HG02885 (cell line): ENCODE measurements at regions not wholly inside any gene's neighbourhood (a gene's known extent, or its start where the extent isn't known, plus 50 kb on each side); places are given as distances from the start of the nearest gene placed in this dataset.
"Not testable (repeated sequence)": the region's sequence is repeated elsewhere in the genome, so short reads cannot be mapped to it uniquely, and the experiment has no call there.

Experiments
- ATAC-seq: cut with Tn5 transposase; IDR thresholded peaks from one replicate; pipeline ENCODE4 v1.9.1; 2021; ENCODE audit warnings: mild to moderate bottlenecking; ENCODE audit not compliant: unreplicated experiment, poor library complexity

DNA sequence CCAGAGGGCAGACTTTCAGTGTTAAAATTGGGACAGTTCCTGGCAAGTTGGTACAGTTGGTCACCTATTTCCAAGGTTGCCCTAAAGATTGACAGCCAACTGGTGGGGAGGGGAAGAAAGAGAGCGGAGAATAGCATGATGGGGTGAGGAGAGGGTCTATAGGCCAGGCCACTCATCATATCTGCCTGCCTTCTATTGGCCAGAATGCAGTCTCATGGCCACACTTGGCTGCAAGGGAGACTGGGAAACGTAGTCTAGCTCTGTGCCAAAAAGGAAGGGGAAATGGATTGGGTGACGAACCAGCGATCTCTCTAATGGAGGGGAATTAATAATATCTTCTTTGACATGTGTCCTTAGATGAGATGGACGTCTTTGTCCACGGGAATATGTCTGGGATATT lies 197.4 kb upstream of the ATP6AP2 start:
- no peak for ATAC-seq

DNA sequence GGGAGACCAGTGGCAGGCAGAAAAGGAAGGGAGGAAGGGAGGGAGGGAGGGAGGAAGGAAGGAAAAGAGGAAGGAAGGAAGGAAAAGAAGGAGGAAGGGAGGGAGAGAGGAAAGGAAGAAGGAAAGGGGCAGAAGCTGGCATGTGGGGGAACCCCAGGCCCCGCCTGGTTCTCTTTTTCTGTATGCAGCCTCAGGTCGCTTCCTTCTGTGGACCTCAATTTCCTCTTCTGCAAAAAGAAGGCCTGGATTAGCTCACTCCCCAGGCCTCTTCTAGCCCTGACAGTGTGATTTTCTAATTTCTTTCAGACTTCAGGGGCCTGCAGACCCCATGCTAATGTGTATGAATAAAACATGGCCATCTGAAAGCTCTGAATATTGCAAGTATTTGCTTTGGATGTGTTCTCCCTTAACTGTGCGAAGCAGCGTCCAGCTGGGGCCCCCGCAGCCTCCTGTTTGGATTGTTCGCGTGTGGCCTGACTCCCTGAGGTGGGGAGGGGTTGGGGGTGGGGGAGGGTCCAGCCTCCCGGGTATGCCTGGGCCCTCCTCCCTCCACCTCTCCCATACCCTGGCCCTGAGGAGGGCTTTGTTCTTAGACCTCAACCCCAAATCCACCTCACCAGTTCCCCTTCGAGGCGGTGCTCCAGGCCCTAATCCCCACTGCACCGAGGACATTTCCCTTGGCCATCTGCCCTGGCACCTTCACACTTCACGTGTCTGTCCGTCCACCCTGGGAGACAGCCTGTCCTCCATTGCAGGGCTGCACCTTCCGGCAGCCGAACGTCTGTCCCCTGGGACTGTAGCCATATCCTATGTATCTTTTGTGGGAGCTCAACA lies 199.9 kb upstream of the ATP6AP2 start:
- no peak for ATAC-seq

GRCh38 chrX:40377684-40378083 lies 203.1 kb upstream of the ATP6AP2 start:
- ATAC-seq = no peak

- ATAC-seq = no peak
Measured at GRCh38 chrX:40374486-40374885, 206.3 kb upstream of the ATP6AP2 start.

DNA sequence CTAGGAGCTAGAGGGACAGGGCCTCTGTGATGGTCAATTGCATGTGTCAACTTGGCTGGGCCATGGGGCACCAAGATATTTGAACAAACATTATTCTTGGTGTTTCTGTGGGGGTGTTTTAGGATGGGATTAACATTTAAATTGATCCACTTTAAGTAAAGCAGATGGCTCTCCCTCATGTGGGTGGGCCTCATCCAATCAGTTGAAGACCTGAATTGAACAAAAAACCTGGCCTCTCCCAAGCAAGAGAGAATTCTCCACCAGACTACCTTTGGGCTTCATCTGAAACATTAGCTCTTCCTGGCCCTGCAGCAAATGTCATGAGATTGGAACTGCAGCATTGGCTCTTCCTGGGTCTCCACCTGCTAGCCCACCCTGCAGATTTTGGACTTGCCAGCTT lies 207.1 kb upstream of the ATP6AP2 start:
- ATAC-seq = no peak

DNA sequence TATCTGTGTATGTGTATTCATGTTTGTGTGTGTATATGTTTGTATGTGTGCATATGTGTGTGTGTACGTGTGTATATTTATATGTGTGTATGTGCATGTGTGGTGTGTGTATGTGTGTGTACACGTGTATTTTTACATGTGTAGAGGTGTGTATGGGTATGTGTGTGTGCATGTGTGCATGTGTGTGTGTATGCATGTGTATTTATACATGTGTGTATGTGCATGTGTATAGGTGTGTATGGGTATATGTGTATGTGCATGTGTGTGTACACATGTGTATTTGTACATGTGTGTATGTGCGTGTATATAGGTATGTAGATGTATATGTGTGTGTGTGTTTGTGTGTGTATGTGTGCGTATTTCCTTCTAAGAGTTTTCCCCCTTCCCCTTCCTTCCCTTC lies 207.7 kb upstream of the ATP6AP2 start:
- no peak for ATAC-seq

GRCh38 chrX:40371376-40371775 lies 209.4 kb upstream of the ATP6AP2 start:
- ATAC-seq = no peak

- no peak for ATAC-seq
Measured at GRCh38 chrX:40368611-40369061, 212.1 kb upstream of the ATP6AP2 start.

DNA sequence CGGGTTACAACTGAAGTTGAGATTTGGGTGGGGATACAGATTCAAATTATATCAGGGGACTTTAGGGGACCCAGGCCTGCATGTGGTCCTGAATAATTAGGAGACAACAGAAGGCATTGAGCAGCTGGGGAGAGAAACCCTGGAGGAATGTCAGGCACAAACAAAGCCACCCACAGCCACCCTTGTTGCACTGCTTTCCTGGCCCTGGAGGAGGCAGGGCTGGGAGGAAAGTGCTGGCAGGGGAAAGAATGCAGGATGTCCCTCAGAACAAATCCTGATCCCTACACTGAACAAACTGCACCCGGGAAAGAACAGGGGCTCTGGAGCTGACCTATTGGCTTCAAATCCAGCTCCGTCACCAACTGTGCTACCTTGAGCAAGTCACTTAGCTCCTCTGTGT lies 214.1 kb upstream of the ATP6AP2 start:
- ATAC-seq = no peak

GRCh38 chrX:40362291-40362690 lies 218.5 kb upstream of the ATP6AP2 start:
- not testable (repeated sequence) for ATAC-seq

DNA sequence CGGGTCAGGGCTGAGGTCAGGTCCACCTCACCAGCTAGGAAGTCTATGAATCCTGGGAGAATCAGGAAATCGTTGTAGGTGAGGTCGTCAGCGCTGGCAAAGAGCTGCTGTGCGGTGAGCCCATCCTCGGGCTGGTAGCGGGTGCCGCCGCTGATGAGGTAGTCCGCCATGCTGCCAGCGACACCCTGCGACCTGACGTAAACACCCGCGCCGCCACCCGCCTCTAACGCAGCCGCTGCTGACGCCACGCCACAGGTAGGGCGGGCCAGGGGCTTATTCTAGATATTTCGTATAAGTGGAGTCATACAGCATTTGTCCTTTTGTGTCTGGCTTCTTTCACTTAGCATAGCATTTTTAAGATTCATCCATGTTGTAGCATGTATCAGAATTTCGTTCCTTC lies 220.2 kb upstream of the ATP6AP2 start:
- ATAC-seq = no peak

DNA sequence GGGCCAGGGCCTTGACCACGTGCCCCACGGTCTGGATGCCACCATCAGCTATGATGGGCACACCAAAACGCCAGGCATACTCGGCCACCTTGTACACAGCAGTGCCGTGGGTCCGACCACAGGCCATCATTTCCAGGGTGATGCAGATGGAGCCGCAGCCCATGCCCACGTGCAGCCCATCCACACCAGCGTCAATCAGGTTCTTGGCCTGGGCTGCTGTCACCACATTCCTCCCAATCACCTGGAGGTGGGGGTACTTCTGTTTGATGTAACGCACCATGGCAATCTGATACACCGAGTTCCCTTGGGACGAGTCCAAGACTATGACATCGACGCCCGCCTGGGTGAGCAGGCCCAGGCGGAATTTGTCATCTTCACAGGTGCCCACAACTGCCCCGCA lies 221.2 kb upstream of the ATP6AP2 start:
- ATAC-seq = no peak

- ATAC-seq = no peak
Measured at GRCh38 chrX:40358994-40359393, 221.8 kb upstream of the ATP6AP2 start.

DNA sequence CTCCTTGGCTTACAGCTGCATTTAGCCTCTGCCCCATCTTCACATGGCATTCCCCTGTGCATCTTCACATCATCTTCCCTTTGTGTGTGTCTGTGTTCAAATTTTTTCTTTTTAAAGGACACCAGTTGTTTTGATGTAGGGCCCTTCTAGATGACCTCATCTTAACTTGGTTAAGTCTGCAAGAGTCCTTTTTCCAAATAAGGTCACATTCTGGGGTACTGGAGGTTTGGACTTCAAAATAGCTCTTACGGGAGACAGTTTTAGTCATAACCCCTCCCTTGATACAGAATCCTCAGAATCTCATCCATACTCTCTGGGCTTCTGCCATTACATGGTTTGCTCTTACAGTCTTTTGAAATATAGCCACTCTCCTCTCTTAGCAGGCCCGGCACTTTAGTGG lies 231.5 kb upstream of the ATP6AP2 start:
- ATAC-seq = no peak

DNA sequence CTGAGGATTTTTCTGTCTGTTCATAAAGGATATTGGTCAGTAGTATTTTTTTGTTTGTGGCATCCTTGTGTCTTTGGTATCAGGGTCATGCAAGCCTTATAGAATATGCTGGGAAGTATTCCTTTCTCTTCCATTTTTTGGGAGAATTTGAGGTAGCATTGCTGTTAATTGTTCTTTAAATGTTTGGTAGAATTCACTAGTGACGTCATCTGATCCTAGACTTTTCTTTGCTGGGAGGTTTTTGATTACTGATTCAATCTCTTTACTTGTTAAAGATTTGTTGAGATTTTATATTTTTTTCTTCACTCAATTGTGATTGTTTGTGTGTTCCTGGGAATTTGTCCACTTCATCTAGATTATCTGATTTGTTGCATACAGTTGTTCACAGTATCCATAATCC lies 234.4 kb upstream of the ATP6AP2 start:
- ATAC-seq = no peak

GRCh38 chrX:40343319-40343718 lies 237.5 kb upstream of the ATP6AP2 start:
- ATAC-seq = no peak

- no peak for ATAC-seq
Measured at GRCh38 chrX:40340116-40340515, 240.7 kb upstream of the ATP6AP2 start.

DNA sequence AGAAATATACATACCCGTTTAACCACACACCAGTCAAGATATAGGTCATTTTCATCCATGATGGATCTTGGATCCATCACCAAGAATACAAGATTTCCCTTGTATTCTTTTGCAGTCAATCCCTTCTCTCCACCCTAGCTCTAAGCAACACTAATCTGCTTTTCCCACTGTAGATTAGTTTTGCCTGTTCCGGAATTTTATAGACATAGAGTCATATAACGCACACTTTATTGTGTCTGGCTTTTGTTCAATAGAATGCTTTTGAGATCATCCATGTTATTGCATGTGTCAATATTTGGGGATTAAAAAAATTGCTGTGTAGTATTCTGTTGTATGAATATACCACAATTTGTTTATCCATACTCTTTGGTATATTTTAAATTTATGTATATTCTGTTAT lies 235.6 kb upstream of the BCOR start:
- ATAC-seq = no peak

DNA sequence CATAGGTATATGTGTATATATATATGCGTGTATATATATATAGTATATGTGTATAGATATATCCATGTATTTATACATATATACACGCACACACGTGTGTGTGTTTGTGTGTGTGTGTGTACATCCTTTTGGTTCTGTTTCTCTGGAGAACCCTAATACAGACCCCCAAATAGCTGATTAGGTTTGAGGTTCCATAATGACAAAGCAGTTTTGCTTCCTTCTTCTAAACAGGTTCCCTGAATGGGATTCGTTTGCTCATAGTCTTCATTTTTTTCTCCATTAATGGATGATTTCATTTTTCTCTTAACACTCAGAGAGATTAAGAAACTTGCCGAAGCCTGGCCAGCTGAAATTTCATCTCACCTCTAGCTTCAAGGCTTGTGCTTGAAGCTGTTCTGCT lies 234.0 kb upstream of the BCOR start:
- no peak for ATAC-seq

GRCh38 chrX:40331353-40331752 lies 233.6 kb upstream of the BCOR start:
- no peak for ATAC-seq

DNA sequence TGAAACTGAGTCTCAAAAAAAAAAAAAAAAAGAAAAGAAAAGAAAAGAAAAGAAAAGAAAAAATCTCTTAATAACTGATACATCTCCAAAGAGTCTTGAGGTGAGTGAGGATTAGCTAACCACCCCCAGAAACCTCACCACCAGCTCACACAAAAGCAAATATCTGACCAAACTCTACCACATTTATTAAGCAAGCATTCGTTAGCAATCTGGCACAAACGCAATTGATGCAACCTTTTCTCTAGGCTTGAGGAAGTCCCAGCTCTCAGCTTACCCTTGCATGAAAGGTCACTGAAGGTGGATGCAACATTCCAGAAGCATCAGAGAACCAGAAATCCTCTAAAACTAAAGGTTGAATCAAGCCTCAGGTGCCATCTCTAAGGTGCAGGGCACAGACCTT lies 231.9 kb upstream of the BCOR start:
- no peak for ATAC-seq

- ATAC-seq = no peak
Measured at GRCh38 chrX:40327085-40327484, 229.3 kb upstream of the BCOR start.
